GM20431 (cell line): ENCODE measurements at regions not wholly inside any gene's neighbourhood (a gene's known extent, or its start where the extent isn't known, plus 50 kb on each side); places are given as distances from the start of the nearest gene placed in this dataset.
"Not testable (repeated sequence)": the region's sequence is repeated elsewhere in the genome, so short reads cannot be mapped to it uniquely, and the experiment has no call there.

Experiments used
- in situ Hi-C: fragments of 300-500 bp; cut with MseI, MboI; formaldehyde crosslinking; loops from one replicate; pipeline ENCODE4 v1.15.0; 2020; ENCODE audit warnings: low sequenced_read_pairs; ENCODE audit not compliant: unreplicated experiment

DNA sequence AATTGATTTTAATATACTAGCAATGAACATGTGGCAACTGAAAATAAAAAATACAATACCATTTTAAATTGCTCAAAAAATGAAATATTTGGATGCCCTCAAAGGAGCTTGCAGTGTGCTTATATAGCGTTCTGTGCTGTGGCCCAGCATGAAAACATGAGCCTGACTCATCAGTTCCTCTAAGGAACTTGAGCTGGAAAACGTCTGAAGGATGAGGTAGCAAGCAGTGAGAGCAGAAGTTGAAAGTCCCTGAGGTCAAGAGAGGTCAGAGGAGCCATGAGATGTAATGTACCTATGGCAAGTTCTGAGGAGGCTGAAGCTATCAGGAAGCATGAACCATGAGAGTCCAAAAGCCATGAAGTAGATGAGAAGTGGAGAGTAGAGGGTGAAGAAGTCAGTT is 59.7 kb downstream of the HMGB3 start:
- in situ Hi-C loops = no loop called here

DNA sequence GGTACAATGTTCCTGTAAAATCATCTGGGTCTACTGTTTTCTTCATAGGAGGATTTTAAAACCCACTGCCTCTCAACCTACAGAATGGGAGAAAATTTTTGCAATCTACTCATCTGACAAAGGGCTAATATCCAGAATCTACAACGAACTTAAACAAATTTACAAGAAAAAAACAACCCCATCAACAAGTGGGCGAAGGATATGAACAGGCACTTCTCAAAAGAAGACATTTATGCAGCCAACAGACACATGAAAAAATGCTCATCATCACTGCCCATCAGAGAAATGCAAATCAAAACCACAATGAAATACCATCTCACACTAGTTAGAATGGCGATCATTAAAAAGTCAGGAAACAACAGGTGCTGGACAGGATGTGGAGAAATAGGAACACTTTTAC is 83.2 kb downstream of the HMGB3 start:
- in situ Hi-C loops = not testable (repeated sequence)

DNA sequence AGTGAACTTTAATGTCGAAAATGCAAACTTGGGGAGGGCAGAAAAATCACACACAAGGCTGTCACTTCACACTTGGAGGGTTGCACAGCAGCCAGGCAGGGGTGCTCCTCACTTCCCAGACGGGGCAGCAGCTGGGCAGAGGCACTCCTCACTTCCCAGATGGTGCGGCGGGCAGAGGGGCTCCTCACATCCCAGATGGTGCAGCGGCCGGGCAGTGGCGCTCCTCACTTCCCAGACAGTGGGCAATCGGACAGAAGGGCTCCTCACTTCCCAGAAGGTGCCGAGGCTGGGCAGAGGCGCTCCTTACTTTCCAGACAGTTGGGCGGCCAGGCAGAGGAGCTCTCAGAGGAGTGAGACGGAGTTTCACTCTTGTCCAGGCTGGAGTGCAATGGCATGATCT is 90.6 kb downstream of the HMGB3 start:
- in situ Hi-C loops = no loop called here

DNA sequence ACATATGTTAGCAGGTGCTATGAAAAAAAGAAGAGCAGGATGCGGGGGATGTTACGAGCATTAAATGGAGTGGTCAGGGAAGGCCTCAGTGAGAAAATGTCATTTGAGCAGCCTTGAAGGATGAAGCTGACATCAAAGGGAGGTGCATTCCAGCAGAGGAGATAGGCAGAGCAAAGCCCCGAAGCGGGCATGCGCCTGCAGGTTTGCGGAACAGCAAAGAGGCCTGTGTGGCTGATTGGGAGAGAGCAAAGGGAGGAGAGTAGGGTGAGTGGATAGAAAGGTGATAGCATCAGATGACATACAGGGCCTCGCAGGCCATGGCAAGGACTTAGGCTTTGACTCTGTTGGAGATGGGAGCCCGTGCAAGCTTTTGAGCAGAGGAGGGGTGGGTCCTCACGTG is 95.4 kb upstream of the GPR50 start:
- in situ Hi-C loops = loop anchor here (10.0 kb wide), 1 partner anchor 306 kb away; no protein-coding TSS in a partner anchor

DNA sequence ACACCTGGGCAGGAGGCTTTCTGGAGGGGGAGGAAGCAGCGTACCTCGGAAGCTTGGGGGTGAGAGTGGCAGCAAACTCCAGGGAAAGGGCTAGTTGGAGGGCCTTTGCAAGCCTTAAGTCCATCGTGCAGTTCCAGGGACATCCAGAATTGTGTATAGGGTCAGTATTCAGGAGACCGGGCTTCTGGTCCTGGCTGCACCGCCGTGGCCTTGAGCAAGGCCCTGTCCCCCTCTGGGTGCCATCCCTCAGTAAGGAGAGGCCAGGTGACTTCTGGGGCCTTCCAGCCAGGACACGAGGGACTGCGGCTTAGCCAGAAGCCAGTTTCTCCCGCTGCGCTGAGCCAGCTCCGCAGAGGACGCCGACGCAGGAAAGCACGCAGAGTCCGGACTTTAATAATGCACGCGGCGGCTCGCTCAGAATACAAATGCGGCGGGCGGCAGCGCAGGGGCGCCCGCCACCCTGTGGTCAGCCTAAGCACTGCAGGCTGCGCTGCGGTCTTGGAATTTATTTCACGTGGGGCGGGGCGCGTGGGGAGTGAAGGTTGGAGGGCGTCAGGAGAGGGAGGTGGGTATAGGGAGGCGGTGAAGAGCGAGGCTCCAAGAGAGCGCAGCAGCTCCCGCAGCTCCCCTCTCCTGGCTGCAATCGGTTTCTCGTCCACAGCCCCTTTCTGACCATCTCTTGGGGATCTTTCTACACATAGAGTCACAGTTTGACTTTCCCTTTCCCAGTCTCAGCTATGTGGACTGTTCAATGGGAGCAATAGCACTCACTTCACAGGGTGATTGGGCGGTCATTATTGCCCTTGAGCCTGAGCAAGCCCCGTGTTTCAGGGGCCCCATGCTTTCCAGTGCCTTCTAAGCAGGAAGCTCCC is 94.1 kb upstream of the GPR50 start:
- in situ Hi-C loops = loop anchor here (10.0 kb wide), 1 partner anchor 308 kb away; no protein-coding TSS in a partner anchor

DNA sequence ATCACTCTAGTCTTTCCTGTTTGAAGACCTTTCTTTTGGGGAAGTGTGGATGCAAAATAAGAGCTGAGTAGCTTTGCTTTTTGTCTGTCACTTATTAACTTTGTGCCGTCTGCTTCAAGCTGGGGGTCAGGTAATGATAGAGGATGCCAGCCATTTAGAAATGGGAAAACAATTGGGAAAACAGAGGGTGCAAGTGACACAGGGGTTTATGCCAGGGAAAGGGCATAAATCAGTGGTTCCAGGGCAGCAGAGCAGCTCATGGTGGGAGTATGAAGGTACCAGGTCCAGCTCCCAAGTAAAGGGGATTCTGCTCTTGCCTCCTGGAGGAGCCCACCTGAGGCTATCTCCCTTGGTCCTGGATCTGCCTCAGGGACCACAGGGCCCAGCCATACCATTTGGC is 91.9 kb upstream of the GPR50 start:
- in situ Hi-C loops = loop anchor here (10.0 kb wide), 1 partner anchor 310 kb away; no protein-coding TSS in a partner anchor

DNA sequence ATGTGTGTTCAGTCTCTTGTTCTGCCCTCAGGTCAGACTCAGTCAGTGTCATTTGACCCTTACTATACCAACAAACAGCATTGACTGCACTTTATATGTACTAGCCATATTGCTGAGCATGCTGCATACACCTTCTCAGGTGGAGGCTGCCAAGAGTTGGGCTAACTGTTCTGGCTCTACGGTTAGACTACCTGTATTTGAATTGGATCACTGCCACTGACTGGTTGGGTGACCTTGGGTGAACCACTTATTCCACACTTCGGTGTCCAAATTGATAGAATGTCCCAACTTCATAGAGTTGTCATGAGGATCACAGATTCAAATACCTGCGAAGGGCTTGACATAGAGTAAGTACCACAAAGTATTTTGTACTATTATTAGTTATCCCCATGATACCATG is 91.2 kb upstream of the GPR50 start:
- in situ Hi-C loops = loop anchor here (10.0 kb wide), 1 partner anchor 310 kb away; no protein-coding TSS in a partner anchor

DNA sequence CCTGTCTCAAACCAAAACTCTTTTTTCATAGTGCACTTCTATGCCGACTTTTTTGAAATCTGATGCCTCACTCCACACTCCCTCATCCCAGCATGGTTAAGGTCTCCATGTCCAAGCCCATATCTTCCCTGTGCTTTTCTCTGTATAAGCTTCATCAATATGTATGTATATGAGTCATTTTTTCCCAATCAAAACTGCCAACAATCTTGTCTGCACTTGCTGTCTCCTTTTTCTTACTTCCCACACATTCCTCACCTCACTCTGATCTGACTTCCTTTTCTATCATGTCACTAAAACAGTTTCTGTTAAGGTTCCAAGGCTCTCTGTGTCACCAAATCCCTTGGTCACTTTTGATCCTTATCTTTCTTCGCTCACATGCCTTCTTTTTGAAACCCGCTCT is 88.2 kb upstream of the GPR50 start:
- in situ Hi-C loops = loop anchor here (10.0 kb wide), 1 partner anchor 313 kb away; no protein-coding TSS in a partner anchor

DNA sequence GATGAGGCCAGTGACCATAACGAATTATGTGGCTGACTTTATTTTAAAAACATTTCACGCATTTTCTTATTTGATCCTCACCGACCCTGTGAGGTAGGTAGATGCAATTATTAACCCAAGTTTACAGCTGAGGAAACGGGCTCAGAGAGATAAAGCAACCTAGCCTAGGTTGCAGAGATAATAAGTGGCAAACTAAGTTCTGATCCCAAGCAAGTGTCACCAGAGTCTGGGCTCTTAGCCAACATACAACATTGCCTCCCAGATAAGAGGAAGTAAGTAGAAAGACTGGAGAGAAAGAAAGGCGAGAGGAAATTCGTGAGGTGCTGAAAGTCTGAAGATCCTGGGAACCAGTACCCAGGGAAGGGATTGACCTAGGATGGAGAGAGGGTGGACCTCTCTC is 77.4 kb upstream of the GPR50 start:
- in situ Hi-C loops = no loop called here

DNA sequence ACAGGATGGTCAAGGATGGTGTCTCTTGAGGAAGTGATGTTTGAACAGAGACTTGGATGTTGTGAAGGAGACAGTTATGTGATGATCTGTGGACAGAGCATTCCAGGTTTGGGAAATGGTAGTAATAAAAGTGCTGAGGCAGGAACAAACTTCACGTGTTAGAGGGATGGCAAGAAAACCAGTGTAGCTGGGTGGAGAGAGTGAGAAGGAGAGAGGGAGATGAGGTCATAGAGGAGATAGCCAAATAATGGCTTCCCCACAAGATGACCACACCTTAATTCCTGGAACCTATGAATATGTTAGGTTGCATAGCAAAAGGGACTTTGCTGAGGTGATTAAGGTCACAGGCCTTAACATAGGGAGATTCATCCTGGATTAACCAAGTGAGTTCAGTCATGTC is 75.6 kb upstream of the GPR50 start:
- in situ Hi-C loops = no loop called here

DNA sequence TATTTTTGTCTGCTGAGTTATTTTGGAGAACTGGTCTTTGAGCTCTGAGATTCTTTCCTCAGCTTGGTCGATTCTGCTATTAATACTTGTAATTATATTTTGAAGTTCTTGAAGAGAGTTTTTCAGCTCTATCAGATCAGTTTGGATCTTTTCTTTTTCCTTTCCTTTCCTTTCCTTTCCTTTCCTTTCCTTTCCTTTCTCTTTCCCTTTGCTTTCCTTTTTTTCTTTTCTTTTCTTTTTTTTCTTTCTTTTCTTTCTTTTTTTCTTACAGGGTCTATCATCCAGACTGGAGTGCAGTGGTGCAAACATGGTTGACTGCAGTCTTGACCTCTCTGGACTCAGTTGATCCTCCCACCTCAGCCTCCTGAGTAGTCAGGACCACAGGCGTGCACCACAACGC is 63.2 kb upstream of the GPR50 start:
- in situ Hi-C loops = not testable (repeated sequence)
